Left ventricle myocardium inferior (tissue), 1 donor: ENCODE measurements at regions not wholly inside any gene's neighbourhood (a gene's known extent, or its start where the extent isn't known, plus 50 kb on each side); places are given as distances from the start of the nearest gene placed in this dataset.

Experiments used
- DNase-seq: peaks from one replicate; pipeline ENCODE4 v3.0.0-alpha.2; 2020
- H3K27ac ChIP-seq: fragments of 200-600 bp; replicated peaks from 2 replicates; pipeline ENCODE4 v1.8.0; 2021
- H3K27me3 ChIP-seq: fragments of 200-600 bp; 2 replicates; pipeline ENCODE4 v1.8.0; 2021; ENCODE audit warnings: low read depth
- H3K36me3 ChIP-seq: fragments of 200-600 bp; 2 replicates; pipeline ENCODE4 v1.8.0; 2021
- H3K4me1 ChIP-seq: fragments of 200-600 bp; 2 replicates; pipeline ENCODE4 v1.8.0; 2021
- H3K4me3 ChIP-seq: fragments of 200-600 bp; 2 replicates; pipeline ENCODE4 v1.8.0; 2021; ENCODE audit warnings: mild to moderate bottlenecking, moderate library complexity
- H3K9me3 ChIP-seq: fragments of 200-600 bp; replicated peaks from 2 replicates; pipeline ENCODE4 v1.8.0; 2021
- CTCF ChIP-seq: fragments of 200-600 bp; IDR thresholded peaks from 2 replicates; pipeline ENCODE4 v1.8.0; 2021; ENCODE audit warnings: antibody characterized with exemption, mild to moderate bottlenecking, borderline replicate concordance
- intact Hi-C: fragments of 100-400 bp; cut with micrococcal nuclease; formaldehyde crosslinking; loops from one replicate; pipeline ENCODE4 v1.11.0; 2022
- donor health status: DM: no; HTN: yes; CAD: no; lungs with severe emphysema.

GRCh38 chr1:56028244-56028643 lies 551.1 kb downstream of the PLPP3 start:
- H3K27me3 ChIP-seq: no peaks in the 10 kb centered on the region
- no peak overlapping the region for H3K27ac ChIP-seq
- no peak overlapping the region for H3K4me3 ChIP-seq
- H3K9me3 ChIP-seq: no peaks in the 10 kb centered on the region
- no peak for TF ChIP-seq CTCF
- H3K4me1 ChIP-seq: peaks cover 5% of the 10 kb centered on the region
- no peaks in the 10 kb centered on the region for H3K36me3 ChIP-seq
- intact Hi-C loops: no loop called here
- DNase-seq: no peak

GRCh38 chr1:56025942-56026341 lies 553.4 kb downstream of the PLPP3 start:
- Histone ChIP-seq H3K9me3 (no peaks in the 10 kb centered on the region), H3K27ac (no peak overlapping the region), H3K4me1 (peaks cover 5% of the 10 kb centered on the region), H3K36me3 (no peaks in the 10 kb centered on the region), H3K27me3 (no peaks in the 10 kb centered on the region), H3K4me3 (no peak overlapping the region)
- DNase-seq: no peak
- intact Hi-C loops: no loop called here
- no peak for TF ChIP-seq CTCF

GRCh38 chr1:56024155-56024554 lies 555.2 kb downstream of the PLPP3 start:
- intact Hi-C loops: no loop called here
- Histone ChIP-seq H3K27ac (no peak overlapping the region), H3K4me1 (peaks cover 1% of the 10 kb centered on the region), H3K27me3 (no peaks in the 10 kb centered on the region), H3K36me3 (no peaks in the 10 kb centered on the region), H3K4me3 (no peak overlapping the region), H3K9me3 (no peaks in the 10 kb centered on the region)
- TF ChIP-seq CTCF: no peak
- no peak for DNase-seq

GRCh38 chr1:56019922-56020321 lies 559.4 kb downstream of the PLPP3 start:
- DNase-seq: no peak
- TF ChIP-seq CTCF: no peak
- Histone ChIP-seq H3K27me3 (no peaks in the 10 kb centered on the region), H3K36me3 (no peaks in the 10 kb centered on the region), H3K4me3 (no peak overlapping the region), H3K4me1 (no peaks in the 10 kb centered on the region), H3K9me3 (peaks cover 7% of the 10 kb centered on the region), H3K27ac (no peak overlapping the region)
- intact Hi-C loops: no loop called here

- intact Hi-C loops: no loop called here
- no peak for TF ChIP-seq CTCF
These were observed 559.9 kb downstream of the PLPP3 start for GRCh38 chr1:56019472-56019871.

GRCh38 chr1:56017336-56017735 lies 562.0 kb downstream of the PLPP3 start:
- Histone ChIP-seq H3K4me3 (no peak overlapping the region), H3K27ac (no peak overlapping the region), H3K9me3 (peaks cover 23% of the 10 kb centered on the region), H3K4me1 (no peaks in the 10 kb centered on the region), H3K27me3 (no peaks in the 10 kb centered on the region), H3K36me3 (no peaks in the 10 kb centered on the region)
- no peak for DNase-seq
- intact Hi-C loops: no loop called here
- TF ChIP-seq CTCF: no peak

More at GRCh38 chr1:56019472-56019871, 559.9 kb downstream of the PLPP3 start:
- DNase-seq: no peak
- Histone ChIP-seq H3K9me3 (peaks cover 9% of the 10 kb centered on the region), H3K27ac (no peak overlapping the region), H3K4me3 (no peak overlapping the region), H3K4me1 (no peaks in the 10 kb centered on the region), H3K36me3 (no peaks in the 10 kb centered on the region), H3K27me3 (no peaks in the 10 kb centered on the region)
